NCI-H526 treated with DMSO at 0.1 percent for 48 hours (cell line): ENCODE measurements at regions not wholly inside any gene's neighbourhood (a gene's known extent, or its start where the extent isn't known, plus 50 kb on each side); places are given as distances from the start of the nearest gene placed in this dataset.

Experiments used
- DNase-seq: peaks from one replicate; lab custom pipeline; 2025; lab: John Stamatoyannopoulos, UW

DNA sequence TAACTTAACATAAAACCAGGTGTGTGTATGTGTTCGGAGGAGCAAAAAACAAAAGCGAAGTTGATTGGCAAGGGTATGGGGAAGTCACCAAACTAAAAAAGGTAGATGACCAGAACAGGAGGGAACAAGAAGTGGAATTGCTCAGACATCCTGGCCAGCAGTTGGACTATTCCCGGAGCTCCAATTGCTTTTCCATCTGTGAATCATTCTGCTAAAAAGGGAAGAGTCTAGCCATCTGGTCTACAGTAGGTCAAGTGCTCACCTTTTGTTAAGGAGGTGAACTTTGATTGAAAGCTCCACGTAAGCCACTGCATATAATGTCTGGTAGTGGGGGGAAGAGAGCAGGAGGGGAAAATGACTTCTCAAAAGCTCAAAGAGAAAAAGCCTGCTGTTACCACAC lies 50.0 kb upstream of the BET1 start:
- DNase-seq = peak; percentile 42

DNA sequence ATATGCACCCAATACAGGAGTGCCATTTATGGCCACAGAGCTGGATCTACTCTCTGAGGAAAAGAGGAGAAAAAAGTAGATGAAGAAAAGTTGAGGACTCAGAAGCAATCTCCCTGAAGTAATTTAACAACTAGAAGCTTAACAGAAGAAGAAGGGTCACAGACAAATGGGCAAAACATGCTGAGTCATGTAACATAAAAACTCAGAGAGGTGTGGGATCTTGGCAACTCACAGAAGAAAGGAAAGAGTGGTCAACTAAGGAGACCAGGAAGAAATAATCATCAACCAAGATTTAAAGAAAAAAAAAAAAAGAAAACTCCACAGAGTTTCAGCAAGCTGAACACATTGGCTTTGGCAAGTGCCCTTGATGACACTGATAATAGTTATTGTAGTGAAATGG lies 51.8 kb upstream of the BET1 start:
- no peak for DNase-seq

DNA sequence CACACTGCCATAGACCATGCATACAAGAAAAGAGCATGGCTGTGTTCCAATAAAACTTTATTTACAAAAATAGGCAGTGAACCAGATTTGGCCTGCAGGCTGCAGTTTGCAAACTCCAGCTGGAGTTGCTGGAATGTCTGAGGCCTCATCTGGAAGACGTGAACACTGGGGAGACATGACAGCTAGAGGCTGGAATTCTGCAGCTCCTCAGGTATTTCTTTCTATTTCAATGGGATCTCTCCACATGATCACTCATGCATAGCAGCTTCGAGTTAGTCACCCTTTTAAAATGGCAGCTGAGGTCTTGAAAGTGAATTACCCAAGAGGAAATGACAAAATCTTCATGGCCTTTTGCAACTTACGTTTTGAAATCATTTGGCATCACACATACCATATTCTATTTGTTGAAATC lies 52.6 kb upstream of the BET1 start:
- DNase-seq = no peak

DNA sequence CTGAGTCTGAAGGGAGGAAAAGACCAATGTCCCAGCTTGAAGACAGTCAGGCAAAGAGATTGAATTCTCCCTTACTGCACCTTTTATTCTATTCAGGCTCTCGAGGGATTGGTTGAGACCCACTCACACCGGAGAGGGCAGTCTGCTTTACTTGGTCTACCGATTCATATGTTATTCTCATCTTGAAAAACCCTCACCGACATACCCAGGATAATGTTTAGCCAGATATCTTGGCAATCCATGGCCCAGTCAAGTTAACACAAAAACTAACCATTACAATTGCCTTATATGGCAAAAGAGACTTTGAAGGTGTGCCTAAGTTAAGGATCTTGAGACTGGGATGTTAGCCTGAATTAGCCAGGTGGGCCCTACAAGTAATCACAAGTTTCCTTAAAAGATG lies 53.8 kb upstream of the BET1 start:
- DNase-seq = no peak

DNA sequence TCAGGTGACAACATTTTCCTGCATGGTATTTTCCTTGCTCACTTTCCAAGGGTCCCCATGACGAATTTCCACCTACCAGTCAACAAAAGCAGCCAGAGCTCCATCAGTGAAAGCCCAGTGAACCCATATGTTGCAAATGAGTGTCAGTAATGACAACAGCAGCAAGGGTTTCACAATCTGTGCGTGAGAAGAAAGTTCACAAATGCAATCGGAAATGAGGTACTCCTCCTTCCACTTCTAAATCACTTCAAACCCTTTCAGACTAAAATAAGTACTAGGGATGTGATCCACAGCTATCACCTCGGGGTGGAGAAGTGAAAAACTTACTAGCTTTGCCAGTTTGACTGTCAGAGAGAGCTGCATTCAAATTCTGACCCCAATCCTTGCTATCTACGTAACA lies 55.6 kb upstream of the BET1 start:
- no peak for DNase-seq

DNA sequence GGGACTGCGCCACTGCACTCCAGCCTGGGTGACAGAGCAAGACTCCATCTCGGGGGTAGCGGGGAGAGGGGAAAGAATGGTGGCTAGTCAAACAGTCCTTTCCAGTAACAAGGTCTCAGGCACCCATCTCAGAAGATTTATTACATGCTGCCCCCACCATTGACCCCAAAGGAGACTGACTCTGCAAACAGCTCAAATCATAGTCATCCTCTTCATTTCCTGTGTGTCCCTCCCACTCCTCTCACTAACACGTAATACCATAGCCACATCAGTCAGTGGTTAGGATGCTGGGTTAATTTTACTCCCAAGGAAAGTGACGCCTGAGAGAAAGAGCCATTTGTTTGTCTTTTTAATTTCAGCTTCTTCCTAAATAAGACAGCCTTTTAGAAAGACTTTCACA lies 56.6 kb upstream of the BET1 start:
- DNase-seq = no peak

- no peak for DNase-seq
Observed at GRCh38 chr7:94061326-94061725, 57.2 kb upstream of the BET1 start.

GRCh38 chr7:94062372-94062771 lies 58.2 kb upstream of the BET1 start:
- DNase-seq = no peak

GRCh38 chr7:94064541-94065191 lies 60.5 kb upstream of the BET1 start:
- no peak for DNase-seq

GRCh38 chr7:94067047-94067446 lies 62.9 kb upstream of the BET1 start:
- no peak for DNase-seq

GRCh38 chr7:94067506-94067905 lies 63.4 kb upstream of the BET1 start:
- DNase-seq = no peak

DNA sequence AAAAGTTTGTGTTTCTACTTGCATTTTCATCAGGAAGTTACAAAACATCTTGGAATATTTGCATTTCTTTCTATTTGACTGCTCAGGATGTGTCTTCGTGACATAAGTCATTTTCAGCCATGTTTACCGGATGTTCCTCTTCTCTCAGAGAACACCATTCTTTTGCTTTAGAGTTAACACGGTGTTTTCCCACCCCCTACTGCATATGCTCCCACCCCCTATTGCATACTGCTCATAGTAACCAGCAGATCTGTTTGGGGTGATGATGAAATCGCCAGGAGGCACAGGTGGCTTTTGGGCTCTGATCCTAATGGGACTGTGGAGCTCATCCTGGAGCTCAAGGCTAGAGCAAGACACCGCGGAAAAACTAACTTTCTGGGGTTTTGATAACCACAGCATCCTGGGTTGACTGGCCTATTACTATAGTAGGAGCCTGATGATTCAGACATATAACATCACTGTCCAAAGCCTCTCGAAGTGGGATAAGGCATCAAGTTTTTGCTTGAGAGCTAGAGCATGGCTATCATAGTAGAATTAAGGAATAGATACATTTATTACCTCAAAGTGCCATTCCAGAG lies 65.1 kb upstream of the BET1 start:
- DNase-seq = no peak

- no peak for DNase-seq
Observed at GRCh38 chr7:94080551-94080950, 76.4 kb upstream of the BET1 start.

DNA sequence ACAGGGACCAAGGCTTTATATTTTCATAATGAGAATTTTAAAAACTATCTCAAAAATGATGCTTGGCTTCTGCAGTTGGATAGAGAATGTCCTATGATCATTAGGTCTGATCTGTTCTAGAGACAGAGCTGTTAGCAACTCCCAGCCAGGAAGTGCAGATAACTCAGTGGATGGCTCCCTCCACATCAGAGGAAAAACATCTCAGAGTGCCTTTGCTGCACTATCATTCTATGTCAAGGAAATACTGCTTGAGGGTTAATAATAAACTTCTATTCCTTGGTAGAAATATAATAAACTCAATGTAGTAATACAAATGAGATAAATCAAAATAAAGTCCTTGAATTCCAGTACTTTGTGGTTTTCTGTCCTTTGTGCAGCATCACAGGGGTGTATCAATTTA lies 78.0 kb upstream of the BET1 start:
- no peak for DNase-seq

DNA sequence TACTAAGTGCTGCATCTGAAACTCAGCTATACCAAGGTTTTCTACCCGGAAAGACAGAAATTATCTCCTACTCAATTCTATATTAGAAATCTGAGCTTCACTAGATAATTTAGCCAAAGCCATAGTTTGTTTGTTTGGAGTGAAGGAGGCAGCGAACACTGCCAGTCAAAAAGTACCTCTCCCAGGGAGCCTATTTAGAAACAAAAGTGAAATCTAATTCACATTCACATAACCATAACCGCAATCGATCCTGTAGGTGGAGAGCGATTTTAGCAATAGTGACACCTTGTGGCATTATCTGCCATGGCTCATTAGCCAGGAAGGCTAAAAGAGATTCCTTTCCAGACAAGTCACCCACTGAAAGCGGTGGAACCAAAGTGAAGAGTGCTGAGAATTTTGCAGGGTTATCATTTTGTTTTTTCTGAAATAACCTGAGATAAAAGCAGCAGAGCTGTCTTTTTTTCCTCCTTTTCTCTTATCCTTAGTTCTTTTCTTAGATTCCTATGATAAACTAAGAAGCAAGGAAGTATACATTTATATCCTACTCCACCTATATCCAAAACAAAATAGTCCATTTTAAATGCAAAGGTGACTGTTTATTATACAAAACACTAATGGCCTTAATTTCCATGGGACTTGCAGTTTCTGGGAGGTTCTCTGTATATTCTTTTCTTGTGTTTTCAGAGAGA lies 83.7 kb upstream of the BET1 start:
- DNase-seq = peak; percentile 46

DNA sequence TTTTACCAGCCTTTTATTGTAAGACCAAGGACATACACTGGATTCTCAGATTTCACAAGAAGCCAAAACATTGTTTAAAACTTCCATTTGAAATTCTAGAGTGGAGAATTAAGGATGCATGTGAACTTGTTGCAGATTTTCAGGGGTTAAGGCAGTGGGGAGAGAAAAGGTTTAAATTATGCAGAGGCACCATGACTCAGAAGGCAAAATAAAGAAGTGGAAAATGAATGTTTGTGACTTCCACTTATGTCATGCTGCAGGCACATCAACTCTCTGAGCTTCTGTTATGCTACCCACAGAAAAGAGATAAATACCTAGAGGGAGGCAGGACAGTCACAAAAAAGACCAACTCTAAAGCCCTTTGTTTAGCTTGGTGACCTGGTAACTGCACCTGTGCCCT lies 84.4 kb upstream of the BET1 start:
- no peak for DNase-seq

- no peak for DNase-seq
Observed at GRCh38 chr7:94089806-94090205, 85.7 kb upstream of the BET1 start.

DNA sequence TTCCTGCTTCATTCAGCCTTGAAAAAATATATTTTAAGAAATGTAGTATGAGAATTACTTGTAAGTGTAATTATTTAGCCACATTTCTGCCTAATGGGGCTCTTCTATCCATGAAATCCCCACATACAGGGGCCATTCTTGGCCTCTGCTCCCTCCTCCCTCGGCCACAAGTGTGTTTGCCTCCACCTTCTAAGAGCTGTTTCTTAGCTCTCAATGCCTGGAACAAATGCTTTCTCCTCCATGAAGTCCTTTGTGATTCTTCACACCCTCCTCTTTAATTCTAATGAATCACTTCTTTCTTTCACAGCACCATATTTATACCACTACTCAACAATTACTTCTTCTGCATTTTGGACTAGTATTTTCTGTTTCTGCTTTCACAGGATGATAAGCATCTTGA lies 88.8 kb upstream of the BET1 start:
- DNase-seq = no peak

GRCh38 chr7:94094298-94094697 lies 90.1 kb upstream of the BET1 start:
- no peak for DNase-seq

GRCh38 chr7:94095316-94096009 lies 91.3 kb upstream of the BET1 start:
- DNase-seq = no peak

GRCh38 chr7:94099679-94100078 lies 95.5 kb upstream of the BET1 start:
- DNase-seq = no peak

- no peak for DNase-seq
Observed at GRCh38 chr7:94100723-94101345, 96.7 kb upstream of the BET1 start.

DNA sequence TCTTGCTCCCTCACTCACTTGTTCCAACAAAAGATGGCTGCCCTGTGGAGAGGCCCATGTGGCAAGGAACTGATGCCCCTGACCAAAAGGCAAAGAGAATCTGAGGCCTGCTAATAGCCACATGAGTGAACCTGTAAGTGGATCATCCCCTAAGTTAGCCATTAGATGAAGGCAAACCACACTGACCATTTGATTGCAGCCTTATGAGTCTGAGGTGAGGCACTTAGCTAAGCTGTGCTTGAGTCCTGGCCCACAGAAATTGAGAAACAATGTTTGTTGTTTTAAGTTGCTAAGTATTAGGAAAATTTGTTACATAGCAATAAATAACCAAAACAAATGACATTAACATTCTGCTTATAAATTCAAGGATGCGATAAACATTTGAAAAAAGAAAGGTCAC lies 100.1 kb upstream of the BET1 start:
- no peak for DNase-seq
